ENCODE measurements at regions not wholly inside any gene's neighbourhood (a gene's known extent, or its start where the extent isn't known, plus 50 kb on each side); places are given as distances from the start of the nearest gene placed in this dataset.

- Histone ChIP-seq H3K4me2 (ENCODE audit: insufficient read depth, low read length) (no peak overlapping the region), H3K36me3 (ENCODE audit: control insufficient read depth in 2 of 2, extremely low read depth in 1 of 2, insufficient read depth in 2 of 2, low read length in 2 of 2) (no peaks in the 10 kb centered on the region), H3K79me2 (ENCODE audit: control insufficient read depth, insufficient read depth, low read length) (no peaks in the 10 kb centered on the region), H3K27me3 (ENCODE audit: control insufficient read depth in 2 of 2, insufficient read depth in 2 of 2, low read length in 2 of 2) (peaks cover 3 to 4% of the 10 kb centered on the region in 2 experiments), H4K20me1 (replicated peaks; ENCODE audit: control insufficient read depth, extremely low read depth, insufficient read depth, low read length) (no peaks in the 10 kb centered on the region), H2AFZ (ENCODE audit: low read depth, low read length) (no peak overlapping the region), H3K9ac (replicated peaks; ENCODE audit: extremely low read depth, insufficient read depth, low read length) (no peak overlapping the region), H3K9me1 (replicated peaks; ENCODE audit: control insufficient read depth, extremely low read depth, insufficient read depth, low read length) (no peaks in the 10 kb centered on the region), H3K4me3 (replicated peaks in 1 of 3; ENCODE audit: insufficient read depth in 1 of 3, low read depth in 1 of 3, low read length in 3 of 3) (no peak overlapping the region), H3K9me3 (replicated peaks; ENCODE audit: control insufficient read depth, insufficient read depth, low read length) (no peaks in the 10 kb centered on the region), H3K4me1 (ENCODE audit: control insufficient read depth, extremely low read depth, insufficient read depth, low read length) (no peaks in the 10 kb centered on the region), H3K27ac (ENCODE audit: insufficient read depth, low read depth, low read length) (no peak overlapping the region)
- CTCF ChIA-PET: interaction anchor here (1.1 to 7.4 kb wide), 7 partner anchors 9 to 503 kb away, joined by 3 to 111 read pairs (median 5); no protein-coding TSS in a partner anchor
- POLR2A ChIA-PET: no interaction called here
- intact Hi-C loops (cut with micrococcal nuclease): no loop called here
- no peak for DNase-seq (ENCODE audit: low read depth, low spot score)
- no peak for FAIRE-seq
- dilution Hi-C loops (cut with MboI; ENCODE audit: extremely low pct_ligation_motif_present, low sequenced_read_pairs): no loop called here
- no TSS peak for BruUV-seq (replicated peaks)
- TF ChIP-seq POLR2AphosphoS5 (IDR thresholded peaks at IDR 0.05; ENCODE audit: insufficient read depth, low read depth, low read length) (no peak), MAX (IDR thresholded peaks at IDR 0.05; ENCODE audit: insufficient read depth, insufficient read length) (no peak), POLR2A (IDR thresholded peaks at IDR 0.05; ENCODE audit: low read depth, low read length) (no peak), JUN (IDR thresholded peaks at IDR 0.05; ENCODE audit: borderline replicate concordance, insufficient read depth, insufficient read length, low read depth) (no peak), MYC (IDR thresholded peaks at IDR 0.05; ENCODE audit: low read depth, low read length) (no peak), CTCF (IDR thresholded peaks at IDR 0.05; ENCODE audit: extremely low read depth in 1 of 2, insufficient read depth in 1 of 2, low read depth in 1 of 2, low read length in 2 of 2) (no peak), GATA2 (IDR thresholded peaks at IDR 0.05; ENCODE audit: insufficient read depth, insufficient read length, low read depth, low read length) (no peak), FOS (IDR thresholded peaks at IDR 0.05; ENCODE audit: borderline replicate concordance, insufficient read depth, low read length) (no peak), EZH2 (IDR thresholded peaks at IDR 0.05; ENCODE audit: borderline replicate concordance, low read depth, low read length, severe bottlenecking) (no peak)
Observed at GRCh38 chr20:9911519-9911918, 72.6 kb upstream of the PAK5 start.

Data from endothelial cell of umbilical vein (primary cell).